ENCODE measurements at regions not wholly inside any gene's neighbourhood (a gene's known extent, or its start where the extent isn't known, plus 50 kb on each side); places are given as distances from the start of the nearest gene placed in this dataset.
"Not testable (repeated sequence)": the region's sequence is repeated elsewhere in the genome, so short reads cannot be mapped to it uniquely, and the experiment has no call there.

DNA sequence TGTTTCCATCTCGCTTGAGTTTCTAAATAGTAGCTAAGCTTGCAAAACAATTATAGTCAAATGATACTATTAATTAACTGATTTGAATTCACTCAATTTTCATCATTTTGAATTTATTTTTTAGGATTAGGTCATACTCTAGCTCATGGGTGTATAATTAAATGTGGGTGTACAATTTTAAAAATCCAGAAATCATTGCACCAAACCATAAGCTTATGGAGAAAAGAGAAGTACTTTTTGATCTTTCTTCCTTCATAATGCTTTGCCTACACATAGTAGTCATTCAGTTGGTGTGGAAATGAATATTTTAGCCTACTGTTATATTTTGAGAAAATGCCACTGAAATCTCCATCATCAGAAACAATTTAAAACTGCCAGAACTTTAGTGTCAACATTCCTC is 175.1 kb downstream of the CD47 start:
- Histone ChIP-seq H4K20me1 (ENCODE audit: insufficient read depth) (no peaks in the 10 kb centered on the region), H3K27me3 (ENCODE audit: insufficient read depth, low read depth) (no peaks in the 10 kb centered on the region), H3K4me3 (IDR thresholded peaks at IDR 0.05; ENCODE audit: insufficient read depth, low read depth, low read length) (no peak overlapping the region), H3K79me2 (ENCODE audit: insufficient read depth, low read depth) (no peaks in the 10 kb centered on the region), H2AFZ (ENCODE audit: low read depth) (no peak overlapping the region), H3K9ac (no peak overlapping the region), H3K4me1 (ENCODE audit: low read depth, poor library complexity, severe bottlenecking) (peaks cover 17% of the 10 kb centered on the region), H3K4me2 (no peak overlapping the region), H3K27ac (no peak overlapping the region), H3K36me3 (ENCODE audit: insufficient read depth) (no peaks in the 10 kb centered on the region)
- TF ChIP-seq, protein P1, sequence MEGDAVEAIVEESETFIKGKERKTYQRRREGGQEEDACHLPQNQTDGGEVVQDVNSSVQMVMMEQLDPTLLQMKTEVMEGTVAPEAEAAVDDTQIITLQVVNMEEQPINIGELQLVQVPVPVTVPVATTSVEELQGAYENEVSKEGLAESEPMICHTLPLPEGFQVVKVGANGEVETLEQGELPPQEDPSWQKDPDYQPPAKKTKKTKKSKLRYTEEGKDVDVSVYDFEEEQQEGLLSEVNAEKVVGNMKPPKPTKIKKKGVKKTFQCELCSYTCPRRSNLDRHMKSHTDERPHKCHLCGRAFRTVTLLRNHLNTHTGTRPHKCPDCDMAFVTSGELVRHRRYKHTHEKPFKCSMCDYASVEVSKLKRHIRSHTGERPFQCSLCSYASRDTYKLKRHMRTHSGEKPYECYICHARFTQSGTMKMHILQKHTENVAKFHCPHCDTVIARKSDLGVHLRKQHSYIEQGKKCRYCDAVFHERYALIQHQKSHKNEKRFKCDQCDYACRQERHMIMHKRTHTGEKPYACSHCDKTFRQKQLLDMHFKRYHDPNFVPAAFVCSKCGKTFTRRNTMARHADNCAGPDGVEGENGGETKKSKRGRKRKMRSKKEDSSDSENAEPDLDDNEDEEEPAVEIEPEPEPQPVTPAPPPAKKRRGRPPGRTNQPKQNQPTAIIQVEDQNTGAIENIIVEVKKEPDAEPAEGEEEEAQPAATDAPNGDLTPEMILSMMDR (conservative IDR thresholded peaks at IDR 0.05; ENCODE audit: low read depth, low read length) = no peak

- Histone ChIP-seq H3K9ac (no peak overlapping the region), H3K27me3 (ENCODE audit: insufficient read depth, low read depth) (no peaks in the 10 kb centered on the region), H3K4me1 (ENCODE audit: low read depth, poor library complexity, severe bottlenecking) (peaks cover 24% of the 10 kb centered on the region), H3K79me2 (ENCODE audit: insufficient read depth, low read depth) (no peaks in the 10 kb centered on the region), H3K4me3 (IDR thresholded peaks at IDR 0.05; ENCODE audit: insufficient read depth, low read depth, low read length) (no peak overlapping the region), H2AFZ (ENCODE audit: low read depth) (no peak overlapping the region), H3K27ac (no peak overlapping the region), H4K20me1 (ENCODE audit: insufficient read depth) (no peaks in the 10 kb centered on the region), H3K4me2 (no peak overlapping the region), H3K36me3 (ENCODE audit: insufficient read depth) (no peaks in the 10 kb centered on the region)
- TF ChIP-seq, protein P1 (conservative IDR thresholded peaks at IDR 0.05; ENCODE audit: low read depth, low read length) = no peak
Measured at GRCh38 chr3:107913701-107914100, 177.1 kb downstream of the CD47 start.

DNA sequence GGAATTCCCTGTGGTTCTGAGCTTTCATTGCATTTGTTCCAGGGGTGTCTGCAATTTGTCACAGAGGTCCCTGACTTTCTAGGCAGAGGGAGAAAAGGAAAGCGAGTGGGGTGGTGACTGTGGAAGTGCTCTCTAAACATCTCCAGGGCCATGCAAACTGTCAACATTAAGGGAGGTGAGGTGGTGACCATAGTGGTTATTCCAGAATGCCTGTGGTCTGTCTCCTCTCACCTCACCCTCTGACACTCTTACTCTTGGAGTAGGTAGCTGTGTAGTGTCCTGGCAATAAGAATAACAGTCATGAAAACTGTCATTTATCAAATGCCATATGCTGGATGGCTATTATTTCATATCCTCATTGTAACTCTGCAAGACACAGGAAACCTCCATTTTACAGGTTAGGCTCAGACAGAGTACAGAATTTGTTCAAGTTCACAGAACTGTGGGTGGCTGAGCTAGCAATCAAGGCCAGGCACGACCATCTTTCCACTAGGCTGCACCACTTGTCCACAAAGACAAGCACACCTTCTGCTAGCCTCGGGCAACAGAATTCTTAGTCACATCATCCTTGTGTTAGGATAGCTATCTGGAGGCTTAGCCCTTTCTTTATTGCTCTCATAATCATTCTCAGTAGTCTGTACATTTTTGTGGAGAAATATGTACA is 179.4 kb downstream of the CD47 start:
- peaks cover 24% of the 10 kb centered on the region for H3K4me1 ChIP-seq (ENCODE audit: low read depth, poor library complexity, severe bottlenecking)

GRCh38 chr3:107910713-107911259 is 180.0 kb downstream of the CD47 start:
- Histone ChIP-seq H3K27me3 (ENCODE audit: insufficient read depth, low read depth) (no peaks in the 10 kb centered on the region), H3K4me1 (ENCODE audit: low read depth, poor library complexity, severe bottlenecking) (peaks cover 24% of the 10 kb centered on the region), H4K20me1 (ENCODE audit: insufficient read depth) (no peaks in the 10 kb centered on the region), H2AFZ (ENCODE audit: low read depth) (no peak overlapping the region), H3K36me3 (ENCODE audit: insufficient read depth) (no peaks in the 10 kb centered on the region), H3K9ac (no peak overlapping the region), H3K27ac (no peak overlapping the region; the same call in 1 of the 2 replicates), H3K79me2 (ENCODE audit: insufficient read depth, low read depth) (no peaks in the 10 kb centered on the region), H3K4me2 (peak overlapping the region; percentile 47), H3K4me3 (IDR thresholded peaks at IDR 0.05; ENCODE audit: insufficient read depth, low read depth, low read length) (no peak overlapping the region)
- TF ChIP-seq, protein P1 (conservative IDR thresholded peaks at IDR 0.05; ENCODE audit: low read depth, low read length) = no peak

More for the DNA sequence above, 179.4 kb downstream of the CD47 start:
- Histone ChIP-seq H3K36me3 (ENCODE audit: insufficient read depth) (no peaks in the 10 kb centered on the region), H3K27me3 (ENCODE audit: insufficient read depth, low read depth) (no peaks in the 10 kb centered on the region), H4K20me1 (ENCODE audit: insufficient read depth) (no peaks in the 10 kb centered on the region), H3K27ac (no peak overlapping the region; the same call in 1 of the 2 replicates), H3K4me2 (peak overlapping the region; percentile 47), H3K4me3 (IDR thresholded peaks at IDR 0.05; ENCODE audit: insufficient read depth, low read depth, low read length) (no peak overlapping the region), H3K79me2 (ENCODE audit: insufficient read depth, low read depth) (no peaks in the 10 kb centered on the region), H3K9ac (no peak overlapping the region), H2AFZ (ENCODE audit: low read depth) (no peak overlapping the region)
- TF ChIP-seq, protein P1 (conservative IDR thresholded peaks at IDR 0.05; ENCODE audit: low read depth, low read length) = no peak

DNA sequence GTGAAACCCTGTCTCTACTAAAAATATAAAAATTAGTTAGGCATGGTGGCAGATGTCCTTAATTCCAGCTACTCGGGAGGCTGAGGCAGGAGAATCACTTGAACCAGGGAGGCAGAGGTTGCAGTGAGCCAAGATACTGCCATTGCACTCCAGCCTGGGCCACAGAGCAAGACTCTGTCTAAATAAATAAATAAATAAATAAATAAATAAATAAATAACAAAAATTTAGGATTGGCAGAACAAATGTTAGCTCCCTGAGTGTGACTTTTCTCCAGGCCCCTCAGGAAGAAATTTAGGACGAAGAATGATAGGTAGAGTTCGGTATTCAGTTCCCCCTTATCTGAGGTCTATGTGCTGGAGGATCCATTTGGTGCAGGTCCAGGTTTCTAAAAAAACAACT is 181.2 kb downstream of the CD47 start:
- H3K79me2 ChIP-seq (ENCODE audit: insufficient read depth, low read depth); H3K27ac ChIP-seq; H3K9ac ChIP-seq; H4K20me1 ChIP-seq (ENCODE audit: insufficient read depth); H3K4me2 ChIP-seq; H3K27me3 ChIP-seq (ENCODE audit: insufficient read depth, low read depth); H3K36me3 ChIP-seq (ENCODE audit: insufficient read depth); H2AFZ ChIP-seq (ENCODE audit: low read depth); H3K4me3 ChIP-seq (IDR thresholded peaks at IDR 0.05; ENCODE audit: insufficient read depth, low read depth, low read length): not testable (repeated sequence)
- peaks cover 24% of the 10 kb centered on the region for H3K4me1 ChIP-seq (ENCODE audit: low read depth, poor library complexity, severe bottlenecking)

All from KMS-11 (cell line).